ENCODE measurements at regions not wholly inside any gene's neighbourhood (a gene's known extent, or its start where the extent isn't known, plus 50 kb on each side); places are given as distances from the start of the nearest gene placed in this dataset.

GRCh38 chr12:85711735-85712390 lies 124.3 kb downstream of the RASSF9 start:
- no peak overlapping the region for H2AFZ ChIP-seq (ENCODE audit: low read depth, low read length)
- H3K4me1 ChIP-seq (ENCODE audit: insufficient read depth, low read length) = no peaks in the 10 kb centered on the region
- H3K9me3 ChIP-seq (ENCODE audit: low read length) = no peaks in the 10 kb centered on the region
- H3K4me3 ChIP-seq (ENCODE audit: low read length) = no peak overlapping the region
- no peaks in the 10 kb centered on the region for H3K36me3 ChIP-seq (ENCODE audit: insufficient read depth, low read length)
- no peaks in the 10 kb centered on the region for H3K27me3 ChIP-seq (ENCODE audit: insufficient read depth, low read length)

- no peak overlapping the region for H2AFZ ChIP-seq (ENCODE audit: low read depth, low read length)
- no peaks in the 10 kb centered on the region for H3K9me3 ChIP-seq (ENCODE audit: low read length)
- no peaks in the 10 kb centered on the region for H3K4me1 ChIP-seq (ENCODE audit: insufficient read depth, low read length)
- H3K36me3 ChIP-seq (ENCODE audit: insufficient read depth, low read length) = no peaks in the 10 kb centered on the region
- H3K27me3 ChIP-seq (ENCODE audit: insufficient read depth, low read length) = no peaks in the 10 kb centered on the region
- H3K4me3 ChIP-seq (ENCODE audit: low read length) = no peak overlapping the region
These were observed 122.8 kb downstream of the RASSF9 start for GRCh38 chr12:85713373-85713772.

- Histone ChIP-seq H3K36me3 (ENCODE audit: insufficient read depth, low read length) (no peaks in the 10 kb centered on the region), H2AFZ (ENCODE audit: low read depth, low read length) (no peak overlapping the region), H3K4me1 (ENCODE audit: insufficient read depth, low read length) (no peaks in the 10 kb centered on the region), H3K4me3 (ENCODE audit: low read length) (no peak overlapping the region), H3K9me3 (ENCODE audit: low read length) (no peaks in the 10 kb centered on the region), H3K27me3 (ENCODE audit: insufficient read depth, low read length) (no peaks in the 10 kb centered on the region)
These were observed 121.8 kb downstream of the RASSF9 start for GRCh38 chr12:85714425-85714824.

GRCh38 chr12:85720308-85721033 lies 115.7 kb downstream of the RASSF9 start:
- H3K36me3 ChIP-seq (ENCODE audit: insufficient read depth, low read length) = no peaks in the 10 kb centered on the region
- no peaks in the 10 kb centered on the region for H3K9me3 ChIP-seq (ENCODE audit: low read length)
- no peaks in the 10 kb centered on the region for H3K27me3 ChIP-seq (ENCODE audit: insufficient read depth, low read length)
- no peak overlapping the region for H3K4me3 ChIP-seq (ENCODE audit: low read length)
- no peaks in the 10 kb centered on the region for H3K4me1 ChIP-seq (ENCODE audit: insufficient read depth, low read length)
- H2AFZ ChIP-seq (ENCODE audit: low read depth, low read length) = no peak overlapping the region

- Histone ChIP-seq H2AFZ (ENCODE audit: low read depth, low read length) (no peak overlapping the region), H3K4me3 (ENCODE audit: low read length) (no peak overlapping the region), H3K9me3 (ENCODE audit: low read length) (no peaks in the 10 kb centered on the region), H3K4me1 (ENCODE audit: insufficient read depth, low read length) (no peaks in the 10 kb centered on the region), H3K27me3 (ENCODE audit: insufficient read depth, low read length) (no peaks in the 10 kb centered on the region), H3K36me3 (ENCODE audit: insufficient read depth, low read length) (no peaks in the 10 kb centered on the region)
These were observed 110.2 kb downstream of the RASSF9 start for GRCh38 chr12:85725991-85726390.

- no peak overlapping the region for H2AFZ ChIP-seq (ENCODE audit: low read depth, low read length)
- no peaks in the 10 kb centered on the region for H3K9me3 ChIP-seq (ENCODE audit: low read length)
- no peak overlapping the region for H3K4me3 ChIP-seq (ENCODE audit: low read length)
- no peaks in the 10 kb centered on the region for H3K36me3 ChIP-seq (ENCODE audit: insufficient read depth, low read length)
- no peaks in the 10 kb centered on the region for H3K27me3 ChIP-seq (ENCODE audit: insufficient read depth, low read length)
- no peaks in the 10 kb centered on the region for H3K4me1 ChIP-seq (ENCODE audit: insufficient read depth, low read length)
These were observed 102.9 kb downstream of the RASSF9 start for GRCh38 chr12:85733221-85733840.

- Histone ChIP-seq H3K36me3 (ENCODE audit: insufficient read depth, low read length) (no peaks in the 10 kb centered on the region), H3K4me1 (ENCODE audit: insufficient read depth, low read length) (no peaks in the 10 kb centered on the region), H3K4me3 (ENCODE audit: low read length) (no peak overlapping the region), H3K9me3 (ENCODE audit: low read length) (no peaks in the 10 kb centered on the region), H3K27me3 (ENCODE audit: insufficient read depth, low read length) (no peaks in the 10 kb centered on the region), H2AFZ (ENCODE audit: low read depth, low read length) (no peak overlapping the region)
These were observed 102.2 kb downstream of the RASSF9 start for GRCh38 chr12:85733984-85734383.

- no peaks in the 10 kb centered on the region for H3K27me3 ChIP-seq (ENCODE audit: insufficient read depth, low read length)
- H2AFZ ChIP-seq (ENCODE audit: low read depth, low read length) = no peak overlapping the region
- H3K9me3 ChIP-seq (ENCODE audit: low read length) = no peaks in the 10 kb centered on the region
- no peaks in the 10 kb centered on the region for H3K36me3 ChIP-seq (ENCODE audit: insufficient read depth, low read length)
- H3K4me3 ChIP-seq (ENCODE audit: low read length) = no peak overlapping the region
- peaks cover 2% of the 10 kb centered on the region for H3K4me1 ChIP-seq (ENCODE audit: insufficient read depth, low read length)
These were observed 96.0 kb downstream of the RASSF9 start for GRCh38 chr12:85740186-85740585.

- Histone ChIP-seq H3K27me3 (ENCODE audit: insufficient read depth, low read length) (no peaks in the 10 kb centered on the region), H2AFZ (ENCODE audit: low read depth, low read length) (no peak overlapping the region), H3K36me3 (ENCODE audit: insufficient read depth, low read length) (no peaks in the 10 kb centered on the region), H3K4me3 (ENCODE audit: low read length) (no peak overlapping the region), H3K9me3 (ENCODE audit: low read length) (no peaks in the 10 kb centered on the region), H3K4me1 (ENCODE audit: insufficient read depth, low read length) (peaks cover 2% of the 10 kb centered on the region)
These were observed 95.2 kb downstream of the RASSF9 start for GRCh38 chr12:85741046-85741445.

- Histone ChIP-seq H3K9me3 (ENCODE audit: low read length) (no peaks in the 10 kb centered on the region), H3K27me3 (ENCODE audit: insufficient read depth, low read length) (no peaks in the 10 kb centered on the region), H3K4me1 (ENCODE audit: insufficient read depth, low read length) (no peaks in the 10 kb centered on the region), H3K36me3 (ENCODE audit: insufficient read depth, low read length) (no peaks in the 10 kb centered on the region), H2AFZ (ENCODE audit: low read depth, low read length) (no peak overlapping the region), H3K4me3 (ENCODE audit: low read length) (no peak overlapping the region)
These were observed 88.2 kb downstream of the RASSF9 start for GRCh38 chr12:85747941-85748495.
